Motor neuron (in vitro differentiated cells): ENCODE measurements at regions not wholly inside any gene's neighbourhood (a gene's known extent, or its start where the extent isn't known, plus 50 kb on each side); places are given as distances from the start of the nearest gene placed in this dataset.

Source experiments
- ATAC-seq, 8 experiments: fragments of 200-7000 bp; cut with Tn5 transposase; replicated peaks in 6 of 8; 2 replicates each; pipeline ENCODE4 v1.8.0; 2021; ENCODE audit warnings: mild to moderate bottlenecking in 8 of 8, moderate library complexity in 8 of 8
- H3K27ac ChIP-seq, 2 donors: fragments of 250-450 bp; sonication (Bioruptor Pico); 2 replicates each; pipeline ENCODE4 v1.9.0; 2021; ENCODE audit warnings: antibody characterized with exemption in 2 of 2, mild to moderate bottlenecking in 2 of 2, moderate library complexity in 1 of 2
- H3K4me1 ChIP-seq, 2 donors: fragments of 250-450 bp; sonication (Bioruptor Pico); replicated peaks in 1 of 2; 2 replicates each; pipeline ENCODE4 v1.6.1; 2021; ENCODE audit warnings: antibody characterized with exemption in 2 of 2, mild to moderate bottlenecking in 2 of 2, moderate library complexity in 1 of 2
- H3K4me3 ChIP-seq, 5 donors: fragments of 250-450 bp; sonication (Bioruptor Pico); 2 replicates each; pipeline ENCODE4 v1.9.0; 2021; ENCODE audit warnings: antibody characterized with exemption in 5 of 5, mild to moderate bottlenecking in 5 of 5, moderate library complexity in 4 of 5
- WGBS, 10 experiments: fragments of 450-650 bp; shearing (Covaris generic); methylation state at CpG; one replicate each; pipeline ENCODE4 v1.0.0; 2022; 5-methylcytosine and 5-hydroxymethylcytosine counted together
- in situ Hi-C, 9 experiments: fragments of 400-800 bp; cut with MboI; loops; one replicate each; pipeline ENCODE4 v1.15.0; 2021; ENCODE audit warnings: low sequenced_read_pairs in 9 of 9, low pct_unique_long_range_greater_than_20kb in 2 of 9; ENCODE audit not compliant: unreplicated experiment in 9 of 9

DNA sequence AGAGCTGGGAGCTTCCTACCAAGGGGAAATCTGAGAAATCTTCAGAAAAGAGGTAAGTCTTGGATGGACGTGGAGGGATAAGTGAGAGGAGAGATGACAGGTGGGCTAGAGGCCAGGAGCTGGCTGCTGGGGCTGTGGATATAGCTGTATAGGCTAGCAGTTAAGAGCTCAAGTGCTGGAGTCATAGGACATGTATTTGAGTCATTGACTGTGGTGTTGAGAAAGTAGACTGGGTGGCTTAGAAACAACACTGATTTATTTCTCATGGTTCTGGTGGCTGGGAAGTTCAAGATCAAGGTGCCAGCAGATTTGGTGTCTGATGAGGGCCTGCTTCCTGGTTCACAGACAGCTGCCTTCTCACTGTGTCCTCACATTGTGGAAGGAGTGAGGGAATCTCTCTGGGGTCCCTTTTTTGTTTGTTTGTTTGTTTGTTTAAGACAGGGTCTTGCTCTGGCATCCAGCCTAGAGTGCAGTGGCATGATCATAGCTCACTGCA is 151.1 kb upstream of the FUT8 start:
- no peak for ATAC-seq

GRCh38 chr14:65261946-65262345 is 150.6 kb upstream of the FUT8 start:
- no peak for ATAC-seq
- in situ Hi-C loops: no loop called here
- Histone ChIP-seq H3K27ac (no peak overlapping the region), H3K4me1 (no peaks in the 10 kb centered on the region), H3K4me3 (no peak overlapping the region)
- WGBS, 10 experiments: 0 to 80% (median 61%) methylated on average over 1 to 3 of the region's 3 CpGs; no CpG with 5 or more reads in 2 of the 10 experiments

More for the DNA sequence above, 151.1 kb upstream of the FUT8 start:
- 0 to 100% (median 80%) methylated on average over 1 of the region's 1 CpG; no CpG with 5 or more reads in 5 of the 10 experiments for WGBS, 10 experiments
- in situ Hi-C loops: no loop called here
- Histone ChIP-seq H3K4me3 (no peak overlapping the region), H3K4me1 (no peaks in the 10 kb centered on the region), H3K27ac (no peak overlapping the region)

DNA sequence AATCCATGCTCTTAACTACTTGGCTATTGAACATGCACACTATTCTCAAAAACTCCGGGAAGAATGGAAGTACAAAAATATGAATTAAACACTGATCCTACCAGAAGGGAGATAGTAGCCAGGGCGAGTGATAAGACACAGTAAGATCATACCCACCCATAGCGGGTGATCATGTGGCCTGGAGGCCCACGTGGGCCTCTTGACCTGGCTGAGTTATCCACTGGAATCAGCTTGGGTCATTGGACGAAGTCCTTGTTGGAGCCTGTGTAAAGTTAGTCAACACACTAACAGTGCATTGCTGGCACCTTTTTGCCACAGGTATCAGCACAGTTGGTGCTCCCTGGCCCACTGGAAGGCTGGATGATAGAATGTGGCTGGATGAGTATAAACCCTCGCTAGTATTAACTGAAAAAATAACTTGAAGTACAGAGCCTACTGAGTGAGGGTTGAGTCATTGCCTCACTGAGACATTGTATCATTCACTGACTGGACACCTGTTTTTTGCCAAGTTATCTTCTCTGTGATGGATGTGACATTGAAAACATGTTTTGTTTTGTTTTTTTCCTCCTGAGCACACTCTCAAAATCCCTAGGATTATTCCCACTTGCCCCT is 149.2 kb upstream of the FUT8 start:
- H3K27ac ChIP-seq: no peak overlapping the region
- in situ Hi-C loops: no loop called here
- H3K4me3 ChIP-seq: no peak overlapping the region
- no peak for ATAC-seq
- WGBS, 10 experiments: 50 to 100% (median 87%) methylated on average over 1 to 5 of the region's 6 CpGs; no CpG with 5 or more reads in 2 of the 10 experiments
- H3K4me1 ChIP-seq: no peaks in the 10 kb centered on the region

DNA sequence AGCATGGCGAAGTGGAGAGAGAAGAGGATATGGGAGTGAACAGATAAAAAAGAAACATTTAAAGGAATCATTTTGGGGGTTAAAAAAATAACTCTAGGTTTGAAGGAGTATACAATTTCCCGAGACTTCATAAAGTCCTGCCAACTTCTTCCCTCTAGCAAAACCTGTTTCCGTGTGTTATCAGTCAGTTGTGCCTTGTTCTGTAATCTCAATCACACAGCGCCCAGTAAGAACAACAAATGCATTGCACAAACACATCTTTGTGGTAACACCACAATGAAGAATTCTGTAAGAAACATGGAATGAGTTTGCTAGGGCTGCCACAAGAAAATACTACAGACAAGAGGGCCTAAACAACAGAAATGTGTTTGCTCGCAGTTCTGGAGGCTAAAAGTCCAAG is 144.7 kb upstream of the FUT8 start:
- 79 to 100% (median 96%) methylated on average over 1 to 5 of the region's 5 CpGs; no CpG with 5 or more reads in 1 of the 10 experiments for WGBS, 10 experiments
- Histone ChIP-seq H3K27ac (no peak overlapping the region), H3K4me1 (no peaks in the 10 kb centered on the region), H3K4me3 (no peak overlapping the region)
- no peak for ATAC-seq
- in situ Hi-C loops: no loop called here

- in situ Hi-C loops: no loop called here
- H3K4me1 ChIP-seq: no peaks in the 10 kb centered on the region
- no peak for ATAC-seq
- WGBS, 10 experiments: 32 to 95% (median 84%) methylated on average over 1 to 5 of the region's 5 CpGs
- no peak overlapping the region for H3K27ac ChIP-seq
- H3K4me3 ChIP-seq: no peak overlapping the region
Observed at GRCh38 chr14:65268594-65268993, 143.9 kb upstream of the FUT8 start.

GRCh38 chr14:65269732-65270131 is 142.8 kb upstream of the FUT8 start:
- Histone ChIP-seq H3K4me3 (no peak overlapping the region), H3K4me1 (no peaks in the 10 kb centered on the region), H3K27ac (no peak overlapping the region)
- in situ Hi-C loops: no loop called here
- no peak for ATAC-seq
- WGBS, 10 experiments: 20 to 71% (median 40%) methylated on average over 1 of the region's 1 CpG; no CpG with 5 or more reads in 7 of the 10 experiments

GRCh38 chr14:65277027-65277426 is 135.5 kb upstream of the FUT8 start:
- 38 to 100% (median 83%) methylated on average over 2 to 4 of the region's 4 CpGs; no CpG with 5 or more reads in 1 of the 10 experiments for WGBS, 10 experiments
- Histone ChIP-seq H3K27ac (no peak overlapping the region), H3K4me1 (peaks cover 5 to 8% of the 10 kb centered on the region in 2 donors), H3K4me3 (no peak overlapping the region)
- peak in 1 of 8 experiments; percentile 61 for ATAC-seq
- in situ Hi-C loops: no loop called here

- no peak for ATAC-seq
- Histone ChIP-seq H3K4me1 (peaks cover 12 to 15% of the 10 kb centered on the region in 2 donors), H3K27ac (no peak overlapping the region), H3K4me3 (no peak overlapping the region)
- in situ Hi-C loops: no loop called here
- WGBS, 10 experiments: 55 to 100% (median 82%) methylated on average over 1 to 6 of the region's 6 CpGs
Observed at GRCh38 chr14:65277580-65278270, 134.8 kb upstream of the FUT8 start.

- Histone ChIP-seq H3K4me3 (no peak overlapping the region), H3K4me1 (peaks cover 17 to 20% of the 10 kb centered on the region in 2 donors), H3K27ac (no peak overlapping the region)
- ATAC-seq: no peak
- 67 to 100% (median 100%) methylated on average over 1 to 4 of the region's 4 CpGs; no CpG with 5 or more reads in 3 of the 10 experiments for WGBS, 10 experiments
- in situ Hi-C loops: no loop called here
Observed at GRCh38 chr14:65278589-65278988, 133.9 kb upstream of the FUT8 start.

- in situ Hi-C loops: no loop called here
- no peak for ATAC-seq
- Histone ChIP-seq H3K4me3 (no peak overlapping the region), H3K27ac (no peak overlapping the region), H3K4me1 (peaks cover 17 to 22% of the 10 kb centered on the region in 2 donors)
- 93 to 100% (median 98%) methylated on average over 1 to 17 of the region's 22 CpGs; no CpG with 5 or more reads in 6 of the 10 experiments for WGBS, 10 experiments
Observed at GRCh38 chr14:65279510-65279909, 133.0 kb upstream of the FUT8 start.

GRCh38 chr14:65279958-65280357 is 132.6 kb upstream of the FUT8 start:
- Histone ChIP-seq H3K27ac (no peak overlapping the region), H3K4me1 (peaks cover 17 to 22% of the 10 kb centered on the region in 2 donors), H3K4me3 (no peak overlapping the region)
- WGBS, 10 experiments: 78 to 100% (median 96%) methylated on average over 3 to 9 of the region's 25 CpGs; no CpG with 5 or more reads in 5 of the 10 experiments
- in situ Hi-C loops: no loop called here
- ATAC-seq: no peak

- in situ Hi-C loops: no loop called here
- no peak for ATAC-seq
- no peak overlapping the region for H3K27ac ChIP-seq
- H3K4me3 ChIP-seq: no peak overlapping the region
- 90 to 100% (median 96%) methylated on average over 1 to 3 of the region's 22 CpGs; no CpG with 5 or more reads in 6 of the 10 experiments for WGBS, 10 experiments
- peaks cover 17 to 22% of the 10 kb centered on the region in 2 donors for H3K4me1 ChIP-seq
Observed at GRCh38 chr14:65280653-65281052, 131.9 kb upstream of the FUT8 start.

- WGBS, 10 experiments: 0 to 26% (median 4%) methylated on average over 1 to 9 of the region's 12 CpGs
- in situ Hi-C loops: no loop called here
- Histone ChIP-seq H3K27ac (peak overlapping the region; percentile 79), H3K4me1 (peaks cover 17 to 22% of the 10 kb centered on the region in 2 donors), H3K4me3 (peak overlapping the region in 4 of 5 donors; percentile 0 to 11 (median 4))
- ATAC-seq: peak; percentile 62 to 90 (median 84)
Observed at GRCh38 chr14:65281991-65282895, 130.3 kb upstream of the FUT8 start.
